Heart left ventricle (tissue), 16 donors: ENCODE measurements at regions not wholly inside any gene's neighbourhood (a gene's known extent, or its start where the extent isn't known, plus 50 kb on each side); places are given as distances from the start of the nearest gene placed in this dataset.

Experiments
- ATAC-seq, 4 donors: fragments of 200-7000 bp; cut with Tn5 transposase; one replicate each; pipeline ENCODE4 v1.9.1; 2020 to 2022; ENCODE audit warnings: moderate library complexity in 4 of 4, mild to moderate bottlenecking in 3 of 4, moderate number of reproducible peaks in 1 of 4
- DNase-seq, 5 donors: peaks; one replicate each; pipeline ENCODE4 v3.0.0-alpha.2; 2020
- H3K27ac ChIP-seq, 12 donors: fragments of 200-600 bp; sonication (generic) in 4 of 12; one replicate each; pipeline versions ENCODE4 v1.5.0 to v1.8.0; 2016 to 2022; ENCODE audit warnings: mild to moderate bottlenecking in 2 of 12
- H3K27me3 ChIP-seq, 9 donors: fragments of 200-600 bp; sonication (generic) in 2 of 9; one replicate each; pipeline versions ENCODE4 v1.5.1 to v1.8.0; 2016 to 2022; ENCODE audit warnings: mild to moderate bottlenecking in 3 of 9
- H3K36me3 ChIP-seq, 9 donors: fragments of 200-600 bp; sonication (generic) in 2 of 9; one replicate each; pipeline versions ENCODE4 v1.5.0 to v1.8.0; 2018 to 2022; ENCODE audit warnings: mild to moderate bottlenecking in 2 of 9
- H3K4me1 ChIP-seq, 12 donors: fragments of 200-600 bp; sonication (generic) in 4 of 12; one replicate each; pipeline versions ENCODE4 v1.5.0 to v1.8.0; 2016 to 2022; ENCODE audit warnings: mild to moderate bottlenecking in 3 of 12
- H3K4me3 ChIP-seq, 12 donors: fragments of 200-600 bp; sonication (generic) in 4 of 12; one replicate each; pipeline versions ENCODE4 v1.5.0 to v1.8.0; 2017 to 2022; ENCODE audit warnings: mild to moderate bottlenecking in 9 of 12, moderate library complexity in 4 of 12
- H3K9me3 ChIP-seq, 12 donors: fragments of 200-600 bp; sonication (generic) in 4 of 12; one replicate each; pipeline versions ENCODE4 v1.5.0 to v1.8.0; 2016 to 2022; ENCODE audit warnings: mild to moderate bottlenecking in 1 of 12
- POLR2A ChIP-seq, 2 donors: fragments of 450-650 bp; IDR thresholded peaks; one replicate each; pipeline ENCODE4 v1.6.1; 2017; ENCODE audit warnings: antibody characterized with exemption in 2 of 2, mild to moderate bottlenecking in 2 of 2, moderate library complexity in 2 of 2
- WGBS, 4 donors: extraction: QIAGEN DNeasy Blood & Tissue Kit in 2 of 4; methylation state at CpG; one replicate each; pipeline versions ENCODE4 v1.1.5 to v1.1.7; 2013 to 2018; 5-methylcytosine and 5-hydroxymethylcytosine counted together
- intact Hi-C, 10 donors: fragments of 100-400 bp; cut with DNase I; formaldehyde crosslinking; loops; one replicate each; pipeline versions ENCODE4 v1.11.1 to v1.14.2; 2022
- TF ChIP-seq, protein P1 (sequence below), 12 donors: fragments of 200-600 bp; sonication (generic) in 4 of 12; IDR thresholded peaks; one replicate each; pipeline versions ENCODE4 v1.5.0 to v1.8.0; 2018 to 2022; ENCODE audit warnings: antibody characterized with exemption in 12 of 12, mild to moderate bottlenecking in 5 of 12
- donor health status: ischemic (EF 13 %, LVEDD 7.1; RV severe dilation, severe dysfunction).
- donor health status: healthy with polysubstance abuse.
- donor health status: DM: no; HTN: yes; CAD: no.
- donor health status: DM: no; HTN: no; CAD: no.
- donor health status: ischemic (EF 25% LVEDD 6.9; RV normal size, moderate dysfunction).
- donor health status: ischemic (EF 25% LVEDD 5.7; RV mildly dilated, moderate dysfunction).
- donor health status: healthy.
- donor health status: DM: yes; HTN: yes; CAD: no.
- donor health status: ischemic (EF 35%, LVEDD 5.7; RV mildly dilated, moderate dysfunction).
- donor health status: nonischemic (EF 11% LVEDD 7.7; RV severe dilation, severe dysfunction).
- donor health status: DM: yes; HTN: yes; CAD: no.
- donor health status: PGD.
- donor health status: ischemic (EF 29% LVEDD 5.4; RV normal size, mild dysfunction).
- donor health status: nonischemic (EF 23%, LVEDD 6.1; RV moderate dilation, normal function).

DNA sequence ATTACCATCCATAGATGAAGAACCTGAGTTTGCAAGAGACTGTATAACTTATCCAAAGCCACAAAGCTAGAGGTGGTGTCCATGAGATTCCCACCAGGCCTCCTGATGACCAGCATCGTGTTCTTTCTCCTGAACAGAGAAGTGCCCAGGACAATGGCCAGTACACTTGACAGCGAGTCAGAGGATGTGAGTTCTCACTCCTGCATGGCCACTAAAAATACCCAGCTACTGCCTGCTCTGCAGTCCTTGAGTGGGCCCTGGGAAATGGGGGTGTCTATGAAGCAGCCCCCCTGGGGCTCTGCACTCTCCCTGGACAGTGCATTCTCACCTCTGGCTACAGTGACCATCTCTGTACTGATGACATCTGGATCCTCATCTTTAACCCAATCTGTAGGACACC is 201.2 kb downstream of the RPLP1 start:
- H3K4me3 ChIP-seq, result no peak overlapping the region
- H3K4me1 ChIP-seq, result no peaks in the 10 kb centered on the region
- WGBS, 4 donors, result 52 to 72% (median 67%) methylated on average over 2 of the region's 2 CpGs
- no peak for TF ChIP-seq POLR2A (IDR thresholded peaks at IDR 0.05)
- TF ChIP-seq, protein P1, sequence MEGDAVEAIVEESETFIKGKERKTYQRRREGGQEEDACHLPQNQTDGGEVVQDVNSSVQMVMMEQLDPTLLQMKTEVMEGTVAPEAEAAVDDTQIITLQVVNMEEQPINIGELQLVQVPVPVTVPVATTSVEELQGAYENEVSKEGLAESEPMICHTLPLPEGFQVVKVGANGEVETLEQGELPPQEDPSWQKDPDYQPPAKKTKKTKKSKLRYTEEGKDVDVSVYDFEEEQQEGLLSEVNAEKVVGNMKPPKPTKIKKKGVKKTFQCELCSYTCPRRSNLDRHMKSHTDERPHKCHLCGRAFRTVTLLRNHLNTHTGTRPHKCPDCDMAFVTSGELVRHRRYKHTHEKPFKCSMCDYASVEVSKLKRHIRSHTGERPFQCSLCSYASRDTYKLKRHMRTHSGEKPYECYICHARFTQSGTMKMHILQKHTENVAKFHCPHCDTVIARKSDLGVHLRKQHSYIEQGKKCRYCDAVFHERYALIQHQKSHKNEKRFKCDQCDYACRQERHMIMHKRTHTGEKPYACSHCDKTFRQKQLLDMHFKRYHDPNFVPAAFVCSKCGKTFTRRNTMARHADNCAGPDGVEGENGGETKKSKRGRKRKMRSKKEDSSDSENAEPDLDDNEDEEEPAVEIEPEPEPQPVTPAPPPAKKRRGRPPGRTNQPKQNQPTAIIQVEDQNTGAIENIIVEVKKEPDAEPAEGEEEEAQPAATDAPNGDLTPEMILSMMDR (IDR thresholded peaks at IDR 0.05), result no peak
- intact Hi-C loops, result loop anchor here in 3 of 10 donors (2.0 to 5.0 kb wide), 3 partner anchors 77 to 177 kb away; no protein-coding TSS in a partner anchor
- H3K36me3 ChIP-seq, result no peaks in the 10 kb centered on the region
- peaks cover 0 to 55% (median 0%) of the 10 kb centered on the region in 9 donors for H3K27me3 ChIP-seq
- H3K27ac ChIP-seq, result no peak overlapping the region
- ATAC-seq (no peak), DNase-seq (no peak)
- no peaks in the 10 kb centered on the region for H3K9me3 ChIP-seq

DNA sequence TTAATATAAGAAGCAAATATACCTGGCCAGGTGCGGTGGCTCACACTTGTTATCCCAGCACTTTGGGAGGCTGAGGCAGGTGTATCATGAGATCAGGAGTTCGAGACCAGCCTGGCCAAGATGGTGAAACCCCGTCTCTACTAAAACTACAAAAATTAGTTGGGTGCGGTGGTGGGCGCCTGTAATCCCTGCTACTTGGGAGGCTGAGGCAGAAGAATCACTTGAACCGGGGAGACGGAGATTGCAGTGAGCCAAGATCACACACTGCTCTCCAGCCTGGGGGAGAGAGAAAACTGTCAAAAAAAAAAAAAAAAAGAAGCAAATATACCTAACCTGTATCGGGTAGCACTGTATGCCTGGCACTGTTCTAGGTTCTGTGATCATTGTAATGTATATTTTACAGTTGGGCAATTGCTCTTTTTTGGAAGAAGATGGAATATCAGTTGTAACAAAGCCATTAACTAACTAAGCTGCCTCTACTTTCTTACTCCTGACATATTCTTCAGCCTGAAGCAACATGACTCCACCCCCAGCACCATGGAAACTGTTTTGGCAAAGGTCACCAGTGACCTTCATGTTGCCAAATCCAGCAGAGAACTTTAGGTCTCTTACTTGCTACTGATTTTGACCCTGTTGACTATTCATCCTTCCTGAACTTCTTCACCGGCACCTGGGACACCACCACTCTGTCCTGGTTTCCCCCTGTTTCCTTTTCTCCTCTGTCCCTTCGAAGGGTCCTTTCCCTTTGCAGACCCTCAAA is 203.8 kb downstream of the RPLP1 start:
- Histone ChIP-seq H3K4me1 (peaks cover 0 to 9% (median 0%) of the 10 kb centered on the region in 12 donors), H3K27me3 (peaks cover 0 to 47% (median 0%) of the 10 kb centered on the region in 9 donors), H3K9me3 (no peaks in the 10 kb centered on the region), H3K4me3 (no peak overlapping the region), H3K36me3 (no peaks in the 10 kb centered on the region), H3K27ac (no peak overlapping the region)
- intact Hi-C loops, result loop anchor here in 1 of 10 donors (2.0 kb wide), 1 partner anchor 20 kb away; no protein-coding TSS in a partner anchor
- DNase-seq (no peak), ATAC-seq (no peak)
- no peak for TF ChIP-seq POLR2A (IDR thresholded peaks at IDR 0.05)
- TF ChIP-seq, protein P1 (IDR thresholded peaks at IDR 0.05), result no peak
- WGBS, 4 donors, result 84 to 96% (median 95%) methylated on average over 10 of the region's 10 CpGs

DNA sequence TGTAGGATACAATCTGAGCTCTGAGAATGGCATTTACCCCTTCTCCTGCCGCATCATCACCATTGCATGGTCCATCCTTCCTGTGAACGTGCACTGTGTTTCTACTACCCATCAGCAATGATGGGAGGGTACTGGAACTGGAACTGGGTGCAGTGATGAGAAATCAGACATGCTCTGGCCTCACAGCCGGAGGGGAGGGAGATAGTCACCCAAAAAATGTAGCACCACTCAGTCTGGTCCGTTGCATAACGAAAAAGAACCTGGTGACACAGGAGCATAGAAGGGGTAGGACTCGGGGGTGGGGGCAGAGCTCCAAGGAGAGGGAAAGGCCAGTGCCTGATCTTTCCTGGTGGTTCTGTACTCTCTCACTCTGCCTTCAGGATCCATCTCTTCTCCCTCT is 205.0 kb downstream of the RPLP1 start:
- intact Hi-C loops, result loop anchor here in 1 of 10 donors (2.0 kb wide), 1 partner anchor 19 kb away; no protein-coding TSS in a partner anchor
- ATAC-seq (no peak), DNase-seq (no peak)

DNA sequence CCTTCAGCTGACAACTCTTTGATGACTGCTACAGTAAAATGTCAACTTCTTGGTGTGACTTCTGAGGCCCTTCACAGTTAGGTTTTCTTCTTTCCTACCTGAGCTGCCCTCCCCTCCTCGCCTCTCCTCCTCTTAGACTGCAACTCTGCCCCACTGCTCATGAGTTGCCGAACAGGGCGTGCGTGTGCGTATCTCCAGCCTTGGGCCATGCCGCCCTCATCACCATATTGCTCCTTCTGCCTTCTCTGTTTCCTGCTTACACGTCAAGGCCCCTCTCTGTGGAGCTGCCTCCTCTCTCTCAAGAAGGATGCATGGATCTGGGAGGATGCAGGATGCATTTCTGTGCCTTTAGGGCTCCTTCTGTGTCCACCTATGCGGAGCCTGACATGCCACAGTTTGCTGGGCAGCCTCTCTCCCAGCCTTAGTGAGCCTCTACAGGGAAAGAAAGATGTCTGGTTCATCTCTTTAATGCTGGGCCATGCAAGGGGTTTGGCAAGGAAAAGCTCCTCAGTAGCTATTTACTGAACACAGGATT is 205.9 kb downstream of the RPLP1 start:
- peaks cover 0 to 9% (median 0%) of the 10 kb centered on the region in 12 donors for H3K4me1 ChIP-seq
- no peaks in the 10 kb centered on the region for H3K9me3 ChIP-seq
- TF ChIP-seq, protein P1 (IDR thresholded peaks at IDR 0.05), result no peak
- no peak for TF ChIP-seq POLR2A (IDR thresholded peaks at IDR 0.05)
- ATAC-seq (no peak), DNase-seq (no peak)
- H3K27me3 ChIP-seq, result peaks cover 0 to 35% (median 4%) of the 10 kb centered on the region in 9 donors
- no peak overlapping the region for H3K4me3 ChIP-seq
- no peaks in the 10 kb centered on the region for H3K36me3 ChIP-seq
- H3K27ac ChIP-seq, result no peak overlapping the region
- intact Hi-C loops, result no loop called here
- WGBS, 4 donors, result 84 to 89% (median 88%) methylated on average over 8 of the region's 8 CpGs

More for the DNA sequence above, 205.0 kb downstream of the RPLP1 start:
- no peak overlapping the region for H3K4me3 ChIP-seq
- no peak overlapping the region for H3K27ac ChIP-seq
- 86 to 91% (median 88%) methylated on average over 6 of the region's 6 CpGs for WGBS, 4 donors
- no peaks in the 10 kb centered on the region for H3K9me3 ChIP-seq
- TF ChIP-seq, protein P1 (IDR thresholded peaks at IDR 0.05), result no peak
- no peak for TF ChIP-seq POLR2A (IDR thresholded peaks at IDR 0.05)
- no peaks in the 10 kb centered on the region for H3K36me3 ChIP-seq
- H3K4me1 ChIP-seq, result peaks cover 0 to 9% (median 0%) of the 10 kb centered on the region in 12 donors
- peaks cover 0 to 40% (median 4%) of the 10 kb centered on the region in 9 donors for H3K27me3 ChIP-seq
